Fibroblast of lung (primary cell): ENCODE measurements at regions not wholly inside any gene's neighbourhood (a gene's known extent, or its start where the extent isn't known, plus 50 kb on each side); places are given as distances from the start of the nearest gene placed in this dataset.

ENCODE experiments used
- DNase-seq, 2 donors: peaks; one replicate each; pipeline versions ENCODE4 v3.0.0 to v3.0.0-alpha.2; 2010; ENCODE audit warnings: low read depth in 2 of 2
- H2AFZ ChIP-seq: 2 replicates; pipeline ENCODE4 v1.5.1; 2012; ENCODE audit warnings: low read length, control low read depth, inconsistent platforms
- H3K27ac ChIP-seq: 2 replicates; pipeline ENCODE4 v1.5.1; 2011; ENCODE audit warnings: low read length, control low read depth; ENCODE audit not compliant: insufficient read depth
- H3K27me3 ChIP-seq: 2 replicates; pipeline ENCODE4 v1.5.1; 2011; ENCODE audit warnings: mild to moderate bottlenecking, low read length; ENCODE audit not compliant: control insufficient read depth, insufficient read depth
- H3K36me3 ChIP-seq: 2 replicates; pipeline ENCODE4 v1.5.1; 2011; ENCODE audit warnings: low read length; ENCODE audit not compliant: control insufficient read depth, insufficient read depth
- H3K4me1 ChIP-seq: 2 replicates; pipeline ENCODE4 v1.5.1; 2011; ENCODE audit warnings: low read length; ENCODE audit not compliant: control insufficient read depth, insufficient read depth; ENCODE audit errors: extremely low read depth
- H3K4me2 ChIP-seq: 2 replicates; pipeline ENCODE4 v1.5.1; 2011; ENCODE audit warnings: low read length, control low read depth; ENCODE audit not compliant: insufficient read depth; ENCODE audit errors: extremely low read depth
- H3K4me3 ChIP-seq, 4 experiments: fragments of 200-600 bp in 1 of 4; sonication (generic) in 1 of 4; replicated peaks in 1 of 4; 2 replicates each; pipeline ENCODE4 v1.5.1; 2011 to 2016; ENCODE audit warnings: low read length in 4 of 4, low read depth in 3 of 4, mild to moderate bottlenecking in 3 of 4, control low read depth in 2 of 4, inconsistent platforms in 1 of 4, mixed read lengths in 1 of 4; ENCODE audit not compliant: insufficient read depth in 1 of 4; ENCODE audit errors: control extremely low read depth in 1 of 4
- H3K79me2 ChIP-seq: 2 replicates; pipeline ENCODE4 v1.5.1; 2012; ENCODE audit warnings: mild to moderate bottlenecking, low read length, inconsistent platforms; ENCODE audit not compliant: control insufficient read depth, insufficient read depth
- H3K9ac ChIP-seq: 2 replicates; pipeline ENCODE4 v1.5.1; 2011; ENCODE audit warnings: mild to moderate bottlenecking, low read length, control low read depth; ENCODE audit not compliant: insufficient read depth
- H3K9me3 ChIP-seq: 2 replicates; pipeline ENCODE4 v1.5.1; 2012; ENCODE audit warnings: low read depth, low read length; ENCODE audit not compliant: control insufficient read depth, insufficient read depth
- H4K20me1 ChIP-seq: 2 replicates; pipeline ENCODE4 v1.5.1; 2011; ENCODE audit warnings: low read length; ENCODE audit not compliant: control insufficient read depth, insufficient read depth; ENCODE audit errors: extremely low read depth
- EZH2 ChIP-seq: IDR thresholded peaks from 2 replicates; pipeline ENCODE4 v1.5.1; 2012; ENCODE audit warnings: low read length, control low read depth, mild to moderate bottlenecking; ENCODE audit errors: missing control alignments
- TF ChIP-seq, protein P1 (sequence below), 2 donors: IDR thresholded peaks in 1 of 2; conservative IDR thresholded peaks in 1 of 2; 1 replicate in 1 of 2; 2 replicates in 1 of 2; pipeline ENCODE4 v1.5.1; 2011 to 2012; ENCODE audit warnings: low read length in 2 of 2, control low read depth in 1 of 2, inconsistent platforms in 1 of 2, low read depth in 1 of 2, mild to moderate bottlenecking in 1 of 2

DNA sequence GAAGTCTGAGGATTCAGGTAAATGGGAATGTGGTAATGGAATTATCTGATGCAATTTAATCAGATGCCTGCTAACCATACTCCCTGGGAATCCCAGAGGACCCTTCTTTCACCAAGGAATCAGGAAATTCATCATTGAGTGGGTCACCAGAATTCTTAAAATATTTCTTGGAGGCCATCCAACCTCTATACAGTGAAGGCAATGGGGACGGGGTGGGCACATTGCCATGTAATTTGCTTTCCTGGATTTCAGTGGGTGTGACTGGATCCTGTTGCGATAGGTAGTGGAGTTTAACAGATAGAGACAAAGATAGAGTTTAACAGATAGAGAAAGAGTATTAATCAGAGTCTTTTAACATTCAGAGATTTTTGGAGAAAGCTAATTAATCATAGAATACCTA lies 394.4 kb downstream of the DAD1 start:
- no peaks in the 10 kb centered on the region for H4K20me1 ChIP-seq
- no peaks in the 10 kb centered on the region for H3K27me3 ChIP-seq
- TF ChIP-seq, protein P1, sequence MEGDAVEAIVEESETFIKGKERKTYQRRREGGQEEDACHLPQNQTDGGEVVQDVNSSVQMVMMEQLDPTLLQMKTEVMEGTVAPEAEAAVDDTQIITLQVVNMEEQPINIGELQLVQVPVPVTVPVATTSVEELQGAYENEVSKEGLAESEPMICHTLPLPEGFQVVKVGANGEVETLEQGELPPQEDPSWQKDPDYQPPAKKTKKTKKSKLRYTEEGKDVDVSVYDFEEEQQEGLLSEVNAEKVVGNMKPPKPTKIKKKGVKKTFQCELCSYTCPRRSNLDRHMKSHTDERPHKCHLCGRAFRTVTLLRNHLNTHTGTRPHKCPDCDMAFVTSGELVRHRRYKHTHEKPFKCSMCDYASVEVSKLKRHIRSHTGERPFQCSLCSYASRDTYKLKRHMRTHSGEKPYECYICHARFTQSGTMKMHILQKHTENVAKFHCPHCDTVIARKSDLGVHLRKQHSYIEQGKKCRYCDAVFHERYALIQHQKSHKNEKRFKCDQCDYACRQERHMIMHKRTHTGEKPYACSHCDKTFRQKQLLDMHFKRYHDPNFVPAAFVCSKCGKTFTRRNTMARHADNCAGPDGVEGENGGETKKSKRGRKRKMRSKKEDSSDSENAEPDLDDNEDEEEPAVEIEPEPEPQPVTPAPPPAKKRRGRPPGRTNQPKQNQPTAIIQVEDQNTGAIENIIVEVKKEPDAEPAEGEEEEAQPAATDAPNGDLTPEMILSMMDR (conservative IDR thresholded peaks at IDR 0.05 in 1 of 2, IDR thresholded peaks at IDR 0.05 in 1 of 2; ENCODE audit: low read depth in 1 of 2, low read length in 2 of 2): no peak
- TF ChIP-seq EZH2: no peak
- DNase-seq: no peak
- no peak overlapping the region for H3K27ac ChIP-seq
- H3K9me3 ChIP-seq: no peaks in the 10 kb centered on the region
- H3K9ac ChIP-seq: no peak overlapping the region
- no peaks in the 10 kb centered on the region for H3K79me2 ChIP-seq
- H3K4me1 ChIP-seq: peaks cover 4% of the 10 kb centered on the region
- no peak overlapping the region for H3K4me2 ChIP-seq
- no peaks in the 10 kb centered on the region for H3K36me3 ChIP-seq
- H3K4me3 ChIP-seq: no peak overlapping the region
- no peak overlapping the region for H2AFZ ChIP-seq

DNA sequence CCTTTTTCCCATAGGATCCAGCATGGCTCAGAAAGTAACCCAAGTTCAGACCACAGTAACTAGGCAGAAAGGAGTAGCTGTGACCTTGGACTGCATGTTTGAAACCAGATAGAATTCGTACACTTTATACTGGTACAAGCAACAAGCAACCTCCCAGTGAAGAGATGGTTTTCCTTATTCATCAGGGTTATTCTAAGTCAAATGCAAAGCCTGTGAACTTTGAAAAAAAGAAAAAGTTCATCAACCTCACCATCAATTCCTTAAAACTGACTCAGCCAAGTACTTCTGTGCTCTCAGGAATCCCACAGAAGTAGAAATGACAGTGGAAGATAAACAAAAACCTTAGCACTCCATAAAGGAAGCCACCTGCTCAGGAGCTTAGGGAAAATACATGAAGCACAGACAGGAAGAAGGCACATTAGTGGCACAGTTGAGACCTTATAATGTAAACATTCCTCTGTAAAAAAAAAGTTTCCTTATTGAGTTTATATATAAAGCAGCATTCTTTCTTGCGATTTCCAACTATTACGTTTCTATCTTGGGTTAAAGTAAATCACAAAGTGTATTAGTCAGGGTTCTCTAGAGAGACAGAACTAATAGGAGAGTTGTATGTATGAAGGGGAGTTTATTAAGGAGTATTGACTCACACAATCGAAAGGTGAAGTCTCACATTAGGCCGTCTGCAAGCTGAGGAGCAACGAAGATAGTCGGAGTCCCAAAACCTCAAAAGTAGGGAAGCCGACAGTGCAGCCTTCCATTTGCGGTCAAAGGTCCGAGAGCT lies 398.4 kb downstream of the DAD1 start:
- TF ChIP-seq EZH2: no peak
- TF ChIP-seq, protein P1 (conservative IDR thresholded peaks at IDR 0.05 in 1 of 2, IDR thresholded peaks at IDR 0.05 in 1 of 2; ENCODE audit: low read depth in 1 of 2, low read length in 2 of 2): no peak
- no peaks in the 10 kb centered on the region for H3K36me3 ChIP-seq
- peak overlapping the region; percentile 39 for H3K27ac ChIP-seq
- no peaks in the 10 kb centered on the region for H3K27me3 ChIP-seq
- no peak overlapping the region for H2AFZ ChIP-seq
- no peak overlapping the region for H3K9ac ChIP-seq
- peak overlapping the region; percentile 48 for H3K4me2 ChIP-seq
- DNase-seq: peak; percentile 78 to 94
- no peaks in the 10 kb centered on the region for H3K9me3 ChIP-seq
- H3K4me3 ChIP-seq: no peak overlapping the region
- H3K4me1 ChIP-seq: peaks cover 4% of the 10 kb centered on the region
- H3K79me2 ChIP-seq: no peaks in the 10 kb centered on the region
- no peaks in the 10 kb centered on the region for H4K20me1 ChIP-seq

DNA sequence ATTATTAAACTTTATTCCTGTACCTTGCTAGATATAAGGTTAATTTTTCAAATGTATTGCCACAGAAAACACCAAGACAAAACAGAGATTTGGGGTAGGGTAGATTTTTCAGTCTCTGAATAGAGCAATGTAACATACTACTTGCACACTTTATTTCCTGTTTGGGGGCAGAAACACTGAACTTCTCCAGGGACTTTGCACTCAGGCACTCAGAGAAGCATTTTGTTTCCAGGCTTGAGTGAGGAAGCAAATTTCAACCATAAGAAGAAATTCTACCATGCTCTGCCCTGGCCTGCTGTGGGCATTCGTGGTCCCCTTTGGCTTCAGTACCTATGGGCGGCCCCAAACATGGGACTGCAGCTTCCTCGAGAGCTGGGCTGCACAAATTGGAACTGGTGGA lies 399.1 kb downstream of the DAD1 start:
- peak overlapping the region; percentile 39 for H3K27ac ChIP-seq
- no peak overlapping the region for H3K4me3 ChIP-seq
- no peaks in the 10 kb centered on the region for H3K9me3 ChIP-seq
- no peak overlapping the region for H2AFZ ChIP-seq
- H3K4me2 ChIP-seq: peak overlapping the region; percentile 48
- H3K79me2 ChIP-seq: no peaks in the 10 kb centered on the region
- no peaks in the 10 kb centered on the region for H3K36me3 ChIP-seq
- H3K9ac ChIP-seq: no peak overlapping the region
- no peak for DNase-seq
- TF ChIP-seq EZH2: no peak
- TF ChIP-seq, protein P1 (conservative IDR thresholded peaks at IDR 0.05 in 1 of 2, IDR thresholded peaks at IDR 0.05 in 1 of 2; ENCODE audit: low read depth in 1 of 2, low read length in 2 of 2): no peak
- H3K27me3 ChIP-seq: no peaks in the 10 kb centered on the region
- H4K20me1 ChIP-seq: no peaks in the 10 kb centered on the region
- H3K4me1 ChIP-seq: peaks cover 4% of the 10 kb centered on the region
